ENCODE measurements at regions not wholly inside any gene's neighbourhood (a gene's known extent, or its start where the extent isn't known, plus 50 kb on each side); places are given as distances from the start of the nearest gene placed in this dataset.

GRCh38 chr15:95872366-95872771 lies 458.1 kb upstream of the NR2F2 start:
- H3K4me1 ChIP-seq (ENCODE audit: insufficient read depth, low read length): peaks cover 5% of the 10 kb centered on the region
- Mint-ChIP-seq H3K4me1 (peaks cover 11 to 28% (median 23%) of the 10 kb centered on the region in 4 donors), H3K27ac (no peak overlapping the region), H3K27me3 (no peaks in the 10 kb centered on the region), H3K36me3 (no peaks in the 10 kb centered on the region), H3K9me3 (peaks cover 0 to 9% (median 3%) of the 10 kb centered on the region in 8 donors), H3K4me3 (peak overlapping the region in 1 of 8 donors; percentile 53)
- H3K9me3 ChIP-seq (ENCODE audit: control insufficient read depth in 1 of 2, low read length in 2 of 2): no peaks in the 10 kb centered on the region
- ChIA-PET POLR2A (ENCODE audit: partially characterized antibody) (no interaction called here), CTCF (ENCODE audit: partially characterized antibody) (no interaction called here)
- H3K4me3 ChIP-seq (ENCODE audit: low read length in 2 of 2): no peak overlapping the region
- no peaks in the 10 kb centered on the region for H3K36me3 ChIP-seq (ENCODE audit: insufficient read depth, low read length)
- H3K27me3 ChIP-seq (ENCODE audit: insufficient read depth, low read length): no peaks in the 10 kb centered on the region
- H3K27ac ChIP-seq (ENCODE audit: low read depth, low read length): no peak overlapping the region
- intact Hi-C loops (cut with micrococcal nuclease): no loop called here
- no peak for DNase-seq

GRCh38 chr15:95874637-95875036 lies 455.9 kb upstream of the NR2F2 start:
- H3K9me3 Mint-ChIP-seq: peaks cover 0 to 9% (median 4%) of the 10 kb centered on the region in 8 donors

GRCh38 chr15:95875121-95875643 lies 455.3 kb upstream of the NR2F2 start:
- peak overlapping the region in 1 of 8 donors; percentile 40 for H3K4me3 Mint-ChIP-seq
- Histone ChIP-seq H3K9me3 (ENCODE audit: control insufficient read depth in 1 of 2, low read length in 2 of 2) (no peaks in the 10 kb centered on the region), H3K4me3 (ENCODE audit: low read length in 2 of 2) (no peak overlapping the region), H3K27ac (ENCODE audit: low read depth, low read length) (no peak overlapping the region), H3K27me3 (ENCODE audit: insufficient read depth, low read length) (no peaks in the 10 kb centered on the region), H3K36me3 (ENCODE audit: insufficient read depth, low read length) (no peaks in the 10 kb centered on the region), H3K4me1 (ENCODE audit: insufficient read depth, low read length) (peaks cover 18% of the 10 kb centered on the region)
- H3K9me3 Mint-ChIP-seq: peaks cover 0 to 9% (median 4%) of the 10 kb centered on the region in 8 donors
- no peaks in the 10 kb centered on the region for H3K27me3 Mint-ChIP-seq
- ChIA-PET POLR2A (ENCODE audit: partially characterized antibody) (no interaction called here), CTCF (ENCODE audit: partially characterized antibody) (no interaction called here)
- DNase-seq: peak; percentile 26 to 56 (median 42)
- no peaks in the 10 kb centered on the region for H3K36me3 Mint-ChIP-seq
- H3K27ac Mint-ChIP-seq: peak overlapping the region in 4 of 7 donors; percentile 11 to 79 (median 36)
- H3K4me1 Mint-ChIP-seq: peaks cover 14 to 25% (median 19%) of the 10 kb centered on the region in 4 donors
- intact Hi-C loops (cut with micrococcal nuclease): no loop called here

More at GRCh38 chr15:95874637-95875036, 455.9 kb upstream of the NR2F2 start:
- DNase-seq: no peak
- H3K36me3 Mint-ChIP-seq: no peaks in the 10 kb centered on the region
- no peak overlapping the region for H3K27ac ChIP-seq (ENCODE audit: low read depth, low read length)
- no peaks in the 10 kb centered on the region for H3K9me3 ChIP-seq (ENCODE audit: control insufficient read depth in 1 of 2, low read length in 2 of 2)
- H3K4me1 Mint-ChIP-seq: peaks cover 15 to 25% (median 18%) of the 10 kb centered on the region in 4 donors
- peaks cover 13% of the 10 kb centered on the region for H3K4me1 ChIP-seq (ENCODE audit: insufficient read depth, low read length)
- no peaks in the 10 kb centered on the region for H3K27me3 Mint-ChIP-seq
- ChIA-PET CTCF (ENCODE audit: partially characterized antibody) (no interaction called here), POLR2A (ENCODE audit: partially characterized antibody) (no interaction called here)
- no peaks in the 10 kb centered on the region for H3K36me3 ChIP-seq (ENCODE audit: insufficient read depth, low read length)
- no peak overlapping the region for H3K4me3 ChIP-seq (ENCODE audit: low read length in 2 of 2)
- no peaks in the 10 kb centered on the region for H3K27me3 ChIP-seq (ENCODE audit: insufficient read depth, low read length)
- no peak overlapping the region for H3K4me3 Mint-ChIP-seq
- H3K27ac Mint-ChIP-seq: no peak overlapping the region
- intact Hi-C loops (cut with micrococcal nuclease): no loop called here

- intact Hi-C loops (cut with micrococcal nuclease): no loop called here
These were observed 450.4 kb upstream of the NR2F2 start for GRCh38 chr15:95880031-95880570.

GRCh38 chr15:95880630-95881029 lies 449.9 kb upstream of the NR2F2 start:
- H3K9me3 Mint-ChIP-seq: peaks cover 0 to 4% (median under 1%) of the 10 kb centered on the region in 8 donors
- Histone ChIP-seq H3K27ac (ENCODE audit: low read depth, low read length) (no peak overlapping the region), H3K27me3 (ENCODE audit: insufficient read depth, low read length) (no peaks in the 10 kb centered on the region), H3K4me3 (ENCODE audit: low read length in 2 of 2) (no peak overlapping the region), H3K36me3 (ENCODE audit: insufficient read depth, low read length) (no peaks in the 10 kb centered on the region), H3K4me1 (ENCODE audit: insufficient read depth, low read length) (peaks cover 16% of the 10 kb centered on the region), H3K9me3 (ENCODE audit: control insufficient read depth in 1 of 2, low read length in 2 of 2) (no peaks in the 10 kb centered on the region)
- intact Hi-C loops (cut with micrococcal nuclease): no loop called here
- peaks cover 4 to 20% (median 12%) of the 10 kb centered on the region in 4 donors for H3K4me1 Mint-ChIP-seq
- H3K27ac Mint-ChIP-seq: no peak overlapping the region
- no peaks in the 10 kb centered on the region for H3K27me3 Mint-ChIP-seq
- H3K4me3 Mint-ChIP-seq: peak overlapping the region in 1 of 8 donors; percentile 1
- ChIA-PET POLR2A (ENCODE audit: partially characterized antibody) (interaction anchor here (1.2 to 1.5 kb wide), 2 partner anchors 11 to 147 kb away, joined by 3 to 4 read pairs; no protein-coding TSS in a partner anchor), CTCF (ENCODE audit: partially characterized antibody) (no interaction called here)
- no peak for DNase-seq
- H3K36me3 Mint-ChIP-seq: no peaks in the 10 kb centered on the region

More at GRCh38 chr15:95880031-95880570, 450.4 kb upstream of the NR2F2 start:
- H3K36me3 Mint-ChIP-seq: no peaks in the 10 kb centered on the region
- ChIA-PET POLR2A (ENCODE audit: partially characterized antibody) (interaction anchor here (1.1 to 1.5 kb wide), 3 partner anchors 10 to 146 kb away, joined by 3 to 7 read pairs (median 4); no protein-coding TSS in a partner anchor), CTCF (ENCODE audit: partially characterized antibody) (no interaction called here)
- no peaks in the 10 kb centered on the region for H3K27me3 ChIP-seq (ENCODE audit: insufficient read depth, low read length)
- H3K9me3 Mint-ChIP-seq: peaks cover 0 to 4% (median 1%) of the 10 kb centered on the region in 8 donors
- no peaks in the 10 kb centered on the region for H3K27me3 Mint-ChIP-seq
- no peak overlapping the region for H3K27ac ChIP-seq (ENCODE audit: low read depth, low read length)
- H3K4me3 ChIP-seq (ENCODE audit: low read length in 2 of 2): no peak overlapping the region
- no peak for DNase-seq
- H3K9me3 ChIP-seq (ENCODE audit: control insufficient read depth in 1 of 2, low read length in 2 of 2): no peaks in the 10 kb centered on the region
- H3K27ac Mint-ChIP-seq: peak overlapping the region in 6 of 7 donors; percentile 58 to 96 (median 90)
- peaks cover 18% of the 10 kb centered on the region for H3K4me1 ChIP-seq (ENCODE audit: insufficient read depth, low read length)
- H3K36me3 ChIP-seq (ENCODE audit: insufficient read depth, low read length): no peaks in the 10 kb centered on the region
- H3K4me3 Mint-ChIP-seq: peak overlapping the region in 7 of 8 donors; percentile 26 to 95 (median 89)
- H3K4me1 Mint-ChIP-seq: peaks cover 8 to 25% (median 16%) of the 10 kb centered on the region in 4 donors

- intact Hi-C loops (cut with micrococcal nuclease): no loop called here
- Histone ChIP-seq H3K4me1 (ENCODE audit: insufficient read depth, low read length) (peaks cover 12% of the 10 kb centered on the region), H3K27me3 (ENCODE audit: insufficient read depth, low read length) (no peaks in the 10 kb centered on the region), H3K4me3 (ENCODE audit: low read length in 2 of 2) (no peak overlapping the region), H3K36me3 (ENCODE audit: insufficient read depth, low read length) (no peaks in the 10 kb centered on the region), H3K9me3 (ENCODE audit: control insufficient read depth in 1 of 2, low read length in 2 of 2) (no peaks in the 10 kb centered on the region), H3K27ac (ENCODE audit: low read depth, low read length) (no peak overlapping the region)
- POLR2A ChIA-PET (ENCODE audit: partially characterized antibody): no interaction called here
- Mint-ChIP-seq H3K36me3 (no peaks in the 10 kb centered on the region), H3K27me3 (no peaks in the 10 kb centered on the region), H3K4me1 (peaks cover 3 to 15% (median 10%) of the 10 kb centered on the region in 4 donors), H3K9me3 (peaks cover 0 to 4% (median 2%) of the 10 kb centered on the region in 8 donors), H3K27ac (no peak overlapping the region), H3K4me3 (no peak overlapping the region)
- no peak for DNase-seq
- CTCF ChIA-PET (ENCODE audit: partially characterized antibody): no interaction called here
These were observed 447.4 kb upstream of the NR2F2 start for GRCh38 chr15:95883064-95883463.

- no peak for DNase-seq
- intact Hi-C loops (cut with micrococcal nuclease): no loop called here
- Histone ChIP-seq H3K9me3 (ENCODE audit: control insufficient read depth in 1 of 2, low read length in 2 of 2) (no peaks in the 10 kb centered on the region), H3K4me1 (ENCODE audit: insufficient read depth, low read length) (peaks cover 5% of the 10 kb centered on the region), H3K4me3 (ENCODE audit: low read length in 2 of 2) (no peak overlapping the region), H3K27me3 (ENCODE audit: insufficient read depth, low read length) (no peaks in the 10 kb centered on the region), H3K27ac (ENCODE audit: low read depth, low read length) (no peak overlapping the region), H3K36me3 (ENCODE audit: insufficient read depth, low read length) (no peaks in the 10 kb centered on the region)
- Mint-ChIP-seq H3K9me3 (peaks cover 0 to 3% (median 2%) of the 10 kb centered on the region in 8 donors), H3K4me3 (no peak overlapping the region), H3K27me3 (no peaks in the 10 kb centered on the region), H3K4me1 (peaks cover 3 to 11% (median 6%) of the 10 kb centered on the region in 4 donors), H3K27ac (no peak overlapping the region), H3K36me3 (no peaks in the 10 kb centered on the region)
- POLR2A ChIA-PET (ENCODE audit: partially characterized antibody): no interaction called here
- CTCF ChIA-PET (ENCODE audit: partially characterized antibody): no interaction called here
These were observed 446.2 kb upstream of the NR2F2 start for GRCh38 chr15:95884276-95884675.

All from CD4-positive, alpha-beta memory T cell (primary cell).